ENCODE measurements at regions not wholly inside any gene's neighbourhood (a gene's known extent, or its start where the extent isn't known, plus 50 kb on each side); places are given as distances from the start of the nearest gene placed in this dataset.

GRCh38 chr6:153849072-153849779 is 189.8 kb upstream of the OPRM1 start:
- TF ChIP-seq FOXP2 (optimal IDR thresholded peaks at IDR 0.05; ENCODE audit: borderline replicate concordance, extremely low read depth, extremely low read length, insufficient read depth) (no peak), TAF1 (IDR thresholded peaks at IDR 0.05; ENCODE audit: borderline replicate concordance, insufficient read depth, low read length) (no peak), REST (IDR thresholded peaks at IDR 0.05; ENCODE audit: insufficient read depth in 1 of 2, low read depth in 2 of 2, low read length in 2 of 2) (no peak), SIN3A (IDR thresholded peaks at IDR 0.05; ENCODE audit: borderline replicate concordance, insufficient read depth, low read length) (no peak), POLR2AphosphoS5 (IDR thresholded peaks at IDR 0.05; ENCODE audit: low read depth, low read length) (no peak)

DNA sequence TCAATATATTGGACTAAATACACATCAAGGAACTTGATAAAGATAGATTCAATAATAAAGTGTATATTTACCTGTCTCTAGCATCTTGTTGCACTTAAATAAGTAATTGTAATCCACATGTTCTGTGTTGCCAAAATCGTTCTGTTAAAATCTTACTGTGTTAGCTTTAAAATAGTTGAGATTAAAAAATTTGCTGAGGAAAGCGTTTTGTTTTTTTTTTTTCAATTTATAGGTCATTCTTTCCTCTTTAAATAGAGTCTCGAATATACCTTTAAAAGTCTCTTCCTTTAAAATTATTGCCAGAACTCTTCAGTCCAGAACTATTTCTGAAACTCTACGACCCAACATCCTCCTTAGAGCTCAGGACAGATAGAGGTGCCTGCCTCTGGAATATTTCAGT is 195.6 kb upstream of the OPRM1 start:
- TF ChIP-seq FOXP2 (optimal IDR thresholded peaks at IDR 0.05; ENCODE audit: borderline replicate concordance, extremely low read depth, extremely low read length, insufficient read depth), result no peak
- TF ChIP-seq POLR2AphosphoS5 (IDR thresholded peaks at IDR 0.05; ENCODE audit: low read depth, low read length), result no peak
- no peak for TF ChIP-seq REST (IDR thresholded peaks at IDR 0.05; ENCODE audit: insufficient read depth in 1 of 2, low read depth in 2 of 2, low read length in 2 of 2)
- TF ChIP-seq SIN3A (IDR thresholded peaks at IDR 0.05; ENCODE audit: borderline replicate concordance, insufficient read depth, low read length), result no peak
- no peak for TF ChIP-seq TAF1 (IDR thresholded peaks at IDR 0.05; ENCODE audit: borderline replicate concordance, insufficient read depth, low read length)

- no peak for TF ChIP-seq REST (IDR thresholded peaks at IDR 0.05; ENCODE audit: insufficient read depth in 1 of 2, low read depth in 2 of 2, low read length in 2 of 2)
- TF ChIP-seq POLR2AphosphoS5 (IDR thresholded peaks at IDR 0.05; ENCODE audit: low read depth, low read length), result no peak
- no peak for TF ChIP-seq SIN3A (IDR thresholded peaks at IDR 0.05; ENCODE audit: borderline replicate concordance, insufficient read depth, low read length)
- TF ChIP-seq TAF1 (IDR thresholded peaks at IDR 0.05; ENCODE audit: borderline replicate concordance, insufficient read depth, low read length), result no peak
- no peak for TF ChIP-seq FOXP2 (optimal IDR thresholded peaks at IDR 0.05; ENCODE audit: borderline replicate concordance, extremely low read depth, extremely low read length, insufficient read depth)
Measured at GRCh38 chr6:153842491-153842890, 196.5 kb upstream of the OPRM1 start.

GRCh38 chr6:153840039-153840850 is 198.8 kb upstream of the OPRM1 start:
- TF ChIP-seq REST (IDR thresholded peaks at IDR 0.05; ENCODE audit: insufficient read depth in 1 of 2, low read depth in 2 of 2, low read length in 2 of 2), result no peak
- TF ChIP-seq POLR2AphosphoS5 (IDR thresholded peaks at IDR 0.05; ENCODE audit: low read depth, low read length), result no peak
- no peak for TF ChIP-seq TAF1 (IDR thresholded peaks at IDR 0.05; ENCODE audit: borderline replicate concordance, insufficient read depth, low read length)
- no peak for TF ChIP-seq SIN3A (IDR thresholded peaks at IDR 0.05; ENCODE audit: borderline replicate concordance, insufficient read depth, low read length)
- TF ChIP-seq FOXP2 (optimal IDR thresholded peaks at IDR 0.05; ENCODE audit: borderline replicate concordance, extremely low read depth, extremely low read length, insufficient read depth), result no peak

Data from PFSK-1 (cell line).